ENCODE measurements at regions not wholly inside any gene's neighbourhood (a gene's known extent, or its start where the extent isn't known, plus 50 kb on each side); places are given as distances from the start of the nearest gene placed in this dataset.
A peak's percentile ranks its signal among the peaks of the same experiment; 100 is the strongest.
"Not testable (repeated sequence)": the region's sequence is repeated elsewhere in the genome, so short reads cannot be mapped to it uniquely, and the experiment has no call there.

GRCh38 chr1:244326757-244327156 is 125.0 kb downstream of the ADSS2 start:
- DNase-seq: no peak

GRCh38 chr1:244327533-244327932 is 124.2 kb downstream of the ADSS2 start:
- no peak for DNase-seq

- no peak for DNase-seq
Observed at GRCh38 chr1:244328476-244328875, 123.2 kb downstream of the ADSS2 start.

GRCh38 chr1:244329591-244330317 is 122.0 kb downstream of the ADSS2 start:
- no peak for DNase-seq

- DNase-seq: no peak
Observed at GRCh38 chr1:244330318-244330625, 121.4 kb downstream of the ADSS2 start.

- not testable (repeated sequence) for DNase-seq
Observed at GRCh38 chr1:244332761-244333160, 118.9 kb downstream of the ADSS2 start.

- DNase-seq: not testable (repeated sequence)
Observed at GRCh38 chr1:244334315-244334714, 117.4 kb downstream of the ADSS2 start.

GRCh38 chr1:244334842-244335241 is 116.9 kb downstream of the ADSS2 start:
- not testable (repeated sequence) for DNase-seq

GRCh38 chr1:244335456-244335855 is 116.3 kb downstream of the ADSS2 start:
- DNase-seq: no peak

GRCh38 chr1:244336232-244336899 is 115.3 kb downstream of the ADSS2 start:
- no peak for DNase-seq

- DNase-seq: no peak
Observed at GRCh38 chr1:244337839-244338238, 113.9 kb downstream of the ADSS2 start.

- no peak for DNase-seq
Observed at GRCh38 chr1:244339073-244339692, 112.5 kb downstream of the ADSS2 start.

GRCh38 chr1:244339776-244340175 is 111.9 kb downstream of the ADSS2 start:
- no peak for DNase-seq

GRCh38 chr1:244340396-244340795 is 111.3 kb downstream of the ADSS2 start:
- DNase-seq: no peak

GRCh38 chr1:244341455-244342450 is 110.0 kb downstream of the ADSS2 start:
- DNase-seq: no peak

- DNase-seq: no peak
Observed at GRCh38 chr1:244344001-244344400, 107.7 kb downstream of the ADSS2 start.

GRCh38 chr1:244346972-244347618 is 104.6 kb downstream of the ADSS2 start:
- DNase-seq: no peak

- DNase-seq: peak; percentile 26
Observed at GRCh38 chr1:244347942-244348341, 103.8 kb downstream of the ADSS2 start.

GRCh38 chr1:244349103-244349531 is 102.6 kb downstream of the ADSS2 start:
- DNase-seq: peak; percentile 9

GRCh38 chr1:244349581-244350001 is 102.1 kb downstream of the ADSS2 start:
- no peak for DNase-seq

- DNase-seq: no peak
Observed at GRCh38 chr1:244350027-244350426, 101.7 kb downstream of the ADSS2 start.

GRCh38 chr1:244352156-244352830 is 99.4 kb downstream of the ADSS2 start:
- no peak for DNase-seq
